Stimulated activated CD8-positive, alpha-beta memory T cell treated with anti-CD3 and anti-CD28 coated beads, Interleukin-15, amount 100 ng/mL, for 24 hours (primary cell): ENCODE measurements at regions not wholly inside any gene's neighbourhood (a gene's known extent, or its start where the extent isn't known, plus 50 kb on each side); places are given as distances from the start of the nearest gene placed in this dataset.
"Not testable (repeated sequence)": the region's sequence is repeated elsewhere in the genome, so short reads cannot be mapped to it uniquely, and the experiment has no call there.

Experiments used
- DNase-seq: peaks from one replicate; pipeline ENCODE4 v3.0.0-alpha.2; 2020; ENCODE audit warnings: low read depth

- no peak for DNase-seq
Observed at GRCh38 chr3:159371961-159372360, 570.1 kb downstream of the MFSD1 start.

- DNase-seq = no peak
Observed at GRCh38 chr3:159378396-159379194, 576.7 kb downstream of the MFSD1 start.

- DNase-seq = no peak
Observed at GRCh38 chr3:159380891-159381290, 579.0 kb downstream of the MFSD1 start.

- DNase-seq = no peak
Observed at GRCh38 chr3:159390656-159391212, 588.9 kb downstream of the MFSD1 start.

GRCh38 chr3:159397683-159398082, 591.0 kb upstream of the IL12A start:
- DNase-seq = not testable (repeated sequence)

GRCh38 chr3:159401069-159401468, 587.6 kb upstream of the IL12A start:
- no peak for DNase-seq

GRCh38 chr3:159409711-159410110, 578.9 kb upstream of the IL12A start:
- not testable (repeated sequence) for DNase-seq

- no peak for DNase-seq
Observed at GRCh38 chr3:159413319-159413718, 575.3 kb upstream of the IL12A start.

GRCh38 chr3:159416856-159417255, 571.8 kb upstream of the IL12A start:
- DNase-seq = no peak

- no peak for DNase-seq
Observed at GRCh38 chr3:159417761-159418160, 570.9 kb upstream of the IL12A start.

GRCh38 chr3:159418571-159419526, 569.8 kb upstream of the IL12A start:
- no peak for DNase-seq

- no peak for DNase-seq
Observed at GRCh38 chr3:159429702-159430101, 558.9 kb upstream of the IL12A start.

GRCh38 chr3:159432682-159433340, 555.8 kb upstream of the IL12A start:
- no peak for DNase-seq

GRCh38 chr3:159439346-159439745, 549.3 kb upstream of the IL12A start:
- no peak for DNase-seq

- DNase-seq = no peak
Observed at GRCh38 chr3:159441279-159441678, 547.4 kb upstream of the IL12A start.

GRCh38 chr3:159443266-159443665, 545.4 kb upstream of the IL12A start:
- no peak for DNase-seq

GRCh38 chr3:159447841-159448240, 540.8 kb upstream of the IL12A start:
- DNase-seq = no peak

GRCh38 chr3:159448902-159449301, 539.7 kb upstream of the IL12A start:
- no peak for DNase-seq

- DNase-seq = no peak
Observed at GRCh38 chr3:159451067-159451466, 537.6 kb upstream of the IL12A start.

- DNase-seq = no peak
Observed at GRCh38 chr3:159451482-159451881, 537.2 kb upstream of the IL12A start.

- DNase-seq = no peak
Observed at GRCh38 chr3:159453036-159453435, 535.6 kb upstream of the IL12A start.

GRCh38 chr3:159453945-159454344, 534.7 kb upstream of the IL12A start:
- no peak for DNase-seq
